PC-9 (cell line): ENCODE measurements at regions not wholly inside any gene's neighbourhood (a gene's known extent, or its start where the extent isn't known, plus 50 kb on each side); places are given as distances from the start of the nearest gene placed in this dataset.

Experiments
- BruUV-seq: library from RNA; stranded (reverse); fragments of 400-500 nt; replicated peaks from 2 replicates; lab custom pipeline; 2021; lab: Mats Ljungman, UMichigan
- CTCF ChIA-PET: fragments of 300-600 bp; sonication (Branson Sonifier 250); formaldehyde crosslinking; loops from one replicate; lab custom pipeline; 2022; ENCODE audit warnings: antibody characterized with exemption; lab: Charles Lee
- POLR2A ChIA-PET: fragments of 300-600 bp; sonication (Branson Sonifier 250); formaldehyde crosslinking; loops from one replicate; lab custom pipeline; 2022; ENCODE audit warnings: antibody characterized with exemption; ENCODE audit not compliant: unreplicated experiment; lab: Charles Lee
- DNase-seq, 2 experiments: peaks; one replicate each; pipeline versions ENCODE4 v3.0.0 to v3.0.0-alpha.2; 2015 to 2022; ENCODE audit warnings: mixed read lengths in 1 of 2
- H2AFZ ChIP-seq: fragments of 200-600 bp; sonication (generic); 2 replicates; pipeline ENCODE4 v1.8.1; 2017; ENCODE audit warnings: antibody characterized with exemption
- H3F3A ChIP-seq: fragments of 200-600 bp; sonication (generic); 2 replicates; pipeline ENCODE4 v1.8.1; 2017; ENCODE audit warnings: antibody characterized with exemption, mild to moderate bottlenecking, low read depth; ENCODE audit not compliant: insufficient read depth
- H3K27ac ChIP-seq: fragments of 200-600 bp; sonication (generic); 2 replicates; pipeline ENCODE4 v1.6.1; 2016; ENCODE audit warnings: mixed run types
- H3K27me3 ChIP-seq: fragments of 200-600 bp; sonication (generic); 2 replicates; pipeline ENCODE4 v1.6.1; 2016; ENCODE audit warnings: low read depth, mixed run types; ENCODE audit not compliant: insufficient read depth
- H3K36me3 ChIP-seq: fragments of 200-600 bp; sonication (generic); 2 replicates; pipeline ENCODE4 v1.6.1; 2016; ENCODE audit warnings: low read depth, mixed run types
- H3K4me1 ChIP-seq: fragments of 200-600 bp; sonication (generic); replicated peaks from 2 replicates; pipeline ENCODE4 v1.6.1; 2016; ENCODE audit warnings: mixed run types; ENCODE audit not compliant: insufficient read depth
- H3K4me2 ChIP-seq: fragments of 200-600 bp; sonication (generic); 2 replicates; pipeline ENCODE4 v1.6.1; 2017; ENCODE audit warnings: mixed run types
- H3K4me3 ChIP-seq: fragments of 200-600 bp; sonication (generic); 2 replicates; pipeline ENCODE4 v1.6.1; 2016; ENCODE audit warnings: mixed run types
- H3K79me2 ChIP-seq: fragments of 200-600 bp; sonication (generic); 2 replicates; pipeline ENCODE4 v1.6.1; 2017; ENCODE audit warnings: low read depth, mixed run types
- H3K9me2 ChIP-seq: fragments of 200-600 bp; sonication (generic); 2 replicates; pipeline ENCODE4 v1.8.1; 2017; ENCODE audit warnings: mild to moderate bottlenecking; ENCODE audit not compliant: insufficient read depth
- H3K9me3 ChIP-seq: fragments of 200-600 bp; sonication (generic); 2 replicates; pipeline ENCODE4 v1.8.1; 2016; ENCODE audit warnings: low read depth; ENCODE audit not compliant: insufficient read depth
- H4K20me1 ChIP-seq: fragments of 200-600 bp; sonication (generic); 2 replicates; pipeline ENCODE4 v1.8.1; 2017; ENCODE audit not compliant: insufficient read depth
- CTCF ChIP-seq: fragments of 200-600 bp; sonication (generic); conservative IDR thresholded peaks from 2 replicates; pipeline ENCODE4 v1.6.1; 2017; ENCODE audit warnings: mixed run types, antibody characterized with exemption, mild to moderate bottlenecking, moderate library complexity
- EZH2 ChIP-seq: fragments of 200-600 bp; sonication (generic); IDR thresholded peaks from 2 replicates; pipeline ENCODE4 v1.8.0; 2017; ENCODE audit warnings: antibody characterized with exemption, low read depth
- intact Hi-C: fragments of 100-400 bp; cut with micrococcal nuclease; formaldehyde crosslinking; loops from one replicate; pipeline ENCODE4 v1.10.0; 2022; ENCODE audit not compliant: unreplicated experiment

GRCh38 chr1:88529581-88529980 is 154.5 kb upstream of the PKN2 start:
- Histone ChIP-seq H3K36me3 (no peaks in the 10 kb centered on the region), H3K4me3 (no peak overlapping the region), H3K4me1 (no peaks in the 10 kb centered on the region), H3K79me2 (no peaks in the 10 kb centered on the region), H2AFZ (no peak overlapping the region), H3K27me3 (no peaks in the 10 kb centered on the region), H4K20me1 (no peaks in the 10 kb centered on the region), H3K4me2 (no peak overlapping the region), H3K27ac (no peak overlapping the region), H3F3A (no peaks in the 10 kb centered on the region), H3K9me2 (no peaks in the 10 kb centered on the region), H3K9me3 (no peaks in the 10 kb centered on the region)
- TF ChIP-seq EZH2 = no peak
- no peak for TF ChIP-seq CTCF
- intact Hi-C loops = no loop called here
- ChIA-PET CTCF (no interaction called here), POLR2A (no interaction called here)
- no peak for DNase-seq
- no TSS peak for BruUV-seq

- intact Hi-C loops = no loop called here
- no peaks in the 10 kb centered on the region for H4K20me1 ChIP-seq
- ChIA-PET CTCF (no interaction called here), POLR2A (no interaction called here)
- H3K4me2 ChIP-seq = no peak overlapping the region
- no peak overlapping the region for H2AFZ ChIP-seq
- H3K27me3 ChIP-seq = no peaks in the 10 kb centered on the region
- H3K4me1 ChIP-seq = no peaks in the 10 kb centered on the region
- no peaks in the 10 kb centered on the region for H3F3A ChIP-seq
- H3K4me3 ChIP-seq = no peak overlapping the region
- no TSS peak for BruUV-seq
- H3K9me3 ChIP-seq = no peaks in the 10 kb centered on the region
- H3K36me3 ChIP-seq = no peaks in the 10 kb centered on the region
- TF ChIP-seq EZH2 (no peak), CTCF (no peak)
- DNase-seq = no peak
- no peak overlapping the region for H3K27ac ChIP-seq
- no peaks in the 10 kb centered on the region for H3K9me2 ChIP-seq
- no peaks in the 10 kb centered on the region for H3K79me2 ChIP-seq
Observed at GRCh38 chr1:88530246-88530645, 153.8 kb upstream of the PKN2 start.

GRCh38 chr1:88537787-88538186 is 146.3 kb upstream of the PKN2 start:
- ChIA-PET POLR2A (no interaction called here), CTCF (no interaction called here)
- BruUV-seq = no TSS peak
- DNase-seq = no peak
- TF ChIP-seq EZH2 = no peak
- TF ChIP-seq CTCF = no peak
- Histone ChIP-seq H3F3A (no peaks in the 10 kb centered on the region), H3K27me3 (no peaks in the 10 kb centered on the region), H3K79me2 (no peaks in the 10 kb centered on the region), H3K27ac (no peak overlapping the region), H3K9me3 (no peaks in the 10 kb centered on the region), H2AFZ (no peak overlapping the region), H3K9me2 (no peaks in the 10 kb centered on the region), H3K36me3 (no peaks in the 10 kb centered on the region), H3K4me3 (no peak overlapping the region), H4K20me1 (no peaks in the 10 kb centered on the region), H3K4me1 (no peaks in the 10 kb centered on the region), H3K4me2 (no peak overlapping the region)
- intact Hi-C loops = no loop called here
